ENCODE measurements at regions not wholly inside any gene's neighbourhood (a gene's known extent, or its start where the extent isn't known, plus 50 kb on each side); places are given as distances from the start of the nearest gene placed in this dataset.
"Not testable (repeated sequence)": the region's sequence is repeated elsewhere in the genome, so short reads cannot be mapped to it uniquely, and the experiment has no call there.

DNA sequence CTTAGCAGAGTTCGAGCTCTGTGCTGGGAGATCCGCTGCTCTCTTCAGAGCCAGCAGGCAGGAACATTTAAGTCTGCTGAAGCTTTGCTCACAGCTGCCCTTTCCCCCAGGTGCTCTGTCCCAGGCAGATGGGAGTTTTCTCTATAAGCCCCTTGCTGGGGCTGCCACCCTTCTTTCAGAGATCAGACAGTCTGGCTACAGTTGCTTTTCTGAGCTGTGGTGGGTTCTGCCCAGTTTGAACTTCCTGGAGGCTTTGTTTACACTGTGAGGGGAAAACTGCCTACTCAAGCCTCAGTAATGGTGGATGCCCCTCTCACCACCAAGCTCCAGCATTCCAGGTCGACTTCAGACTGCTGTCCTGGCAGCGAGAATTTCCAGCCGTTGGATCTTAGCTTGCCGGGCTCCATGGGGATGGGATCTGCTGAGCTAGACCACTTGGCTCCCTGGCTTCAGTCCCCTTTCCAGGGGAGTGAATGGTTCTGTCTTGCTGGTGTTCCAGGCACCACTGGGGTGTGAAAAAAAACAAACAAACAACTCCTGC, 222.7 kb downstream of the UTRN start:
- H3K4me1 ChIP-seq (ENCODE audit: control insufficient read depth, insufficient read depth, low read length); DNase-seq (ENCODE audit: low read depth, low spot score); POLR2A ChIA-PET; H3K27ac ChIP-seq (ENCODE audit: low read length); intact Hi-C loops (cut with micrococcal nuclease; ENCODE audit: unreplicated experiment); H3K36me3 ChIP-seq (ENCODE audit: control insufficient read depth, insufficient read depth, low read length); CTCF ChIA-PET; H3K4me3 ChIP-seq (ENCODE audit: low read depth in 2 of 2, low read length in 2 of 2); H3K9me3 ChIP-seq (ENCODE audit: control insufficient read depth, insufficient read depth, low read depth, low read length); in situ Hi-C loops (cut with HindIII; ENCODE audit: low pct_unique_long_range_greater_than_20kb, low sequenced_read_pairs); H3K27me3 ChIP-seq (ENCODE audit: control insufficient read depth, insufficient read depth, low read length); ATAC-seq; BruUV-seq (replicated peaks): not testable (repeated sequence)

DNA sequence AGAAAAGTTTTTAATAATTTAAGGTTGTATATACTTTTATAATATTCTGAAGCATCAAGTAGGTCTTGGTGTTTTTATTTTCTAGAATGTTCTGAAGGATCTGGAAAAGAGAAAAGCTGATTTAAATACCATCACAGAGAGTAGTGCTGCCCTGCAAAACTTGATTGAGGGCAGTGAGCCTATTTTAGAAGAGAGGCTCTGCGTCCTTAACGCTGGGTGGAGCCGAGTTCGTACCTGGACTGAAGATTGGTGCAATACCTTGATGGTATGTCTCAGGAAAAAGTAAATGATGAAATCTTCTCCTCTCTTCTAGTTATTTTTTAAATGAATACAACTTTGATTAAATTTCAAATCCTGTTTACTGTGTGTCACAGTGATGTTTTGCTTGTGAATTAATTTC, 225.7 kb downstream of the UTRN start:
- Histone ChIP-seq H3K4me3 (ENCODE audit: low read depth in 2 of 2, low read length in 2 of 2) (no peak overlapping the region), H3K27ac (ENCODE audit: low read length) (no peak overlapping the region), H3K36me3 (ENCODE audit: control insufficient read depth, insufficient read depth, low read length) (peaks cover 3% of the 10 kb centered on the region; the same call in 1 of the 2 replicates), H3K27me3 (ENCODE audit: control insufficient read depth, insufficient read depth, low read length) (no peaks in the 10 kb centered on the region), H3K9me3 (ENCODE audit: control insufficient read depth, insufficient read depth, low read depth, low read length) (no peaks in the 10 kb centered on the region), H3K4me1 (ENCODE audit: control insufficient read depth, insufficient read depth, low read length) (no peaks in the 10 kb centered on the region)
- DNase-seq (ENCODE audit: low read depth, low spot score) (no peak), ATAC-seq (no peak)
- CTCF ChIA-PET = no interaction called here
- TF ChIP-seq TCF7L2 (IDR thresholded peaks at IDR 0.05; ENCODE audit: low read depth, low read length) (no peak), POLR2AphosphoS5 (IDR thresholded peaks at IDR 0.05; ENCODE audit: low read depth, low read length) (no peak)
- TF ChIP-seq, protein P1, sequence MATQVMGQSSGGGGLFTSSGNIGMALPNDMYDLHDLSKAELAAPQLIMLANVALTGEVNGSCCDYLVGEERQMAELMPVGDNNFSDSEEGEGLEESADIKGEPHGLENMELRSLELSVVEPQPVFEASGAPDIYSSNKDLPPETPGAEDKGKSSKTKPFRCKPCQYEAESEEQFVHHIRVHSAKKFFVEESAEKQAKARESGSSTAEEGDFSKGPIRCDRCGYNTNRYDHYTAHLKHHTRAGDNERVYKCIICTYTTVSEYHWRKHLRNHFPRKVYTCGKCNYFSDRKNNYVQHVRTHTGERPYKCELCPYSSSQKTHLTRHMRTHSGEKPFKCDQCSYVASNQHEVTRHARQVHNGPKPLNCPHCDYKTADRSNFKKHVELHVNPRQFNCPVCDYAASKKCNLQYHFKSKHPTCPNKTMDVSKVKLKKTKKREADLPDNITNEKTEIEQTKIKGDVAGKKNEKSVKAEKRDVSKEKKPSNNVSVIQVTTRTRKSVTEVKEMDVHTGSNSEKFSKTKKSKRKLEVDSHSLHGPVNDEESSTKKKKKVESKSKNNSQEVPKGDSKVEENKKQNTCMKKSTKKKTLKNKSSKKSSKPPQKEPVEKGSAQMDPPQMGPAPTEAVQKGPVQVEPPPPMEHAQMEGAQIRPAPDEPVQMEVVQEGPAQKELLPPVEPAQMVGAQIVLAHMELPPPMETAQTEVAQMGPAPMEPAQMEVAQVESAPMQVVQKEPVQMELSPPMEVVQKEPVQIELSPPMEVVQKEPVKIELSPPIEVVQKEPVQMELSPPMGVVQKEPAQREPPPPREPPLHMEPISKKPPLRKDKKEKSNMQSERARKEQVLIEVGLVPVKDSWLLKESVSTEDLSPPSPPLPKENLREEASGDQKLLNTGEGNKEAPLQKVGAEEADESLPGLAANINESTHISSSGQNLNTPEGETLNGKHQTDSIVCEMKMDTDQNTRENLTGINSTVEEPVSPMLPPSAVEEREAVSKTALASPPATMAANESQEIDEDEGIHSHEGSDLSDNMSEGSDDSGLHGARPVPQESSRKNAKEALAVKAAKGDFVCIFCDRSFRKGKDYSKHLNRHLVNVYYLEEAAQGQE (IDR thresholded peaks at IDR 0.05; ENCODE audit: insufficient read depth in 1 of 2, low read depth in 2 of 2, low read length in 1 of 2) = no peak
- intact Hi-C loops (cut with micrococcal nuclease; ENCODE audit: unreplicated experiment) (no loop called here), in situ Hi-C loops (cut with HindIII; ENCODE audit: low pct_unique_long_range_greater_than_20kb, low sequenced_read_pairs) (no loop called here)
- POLR2A ChIA-PET = no interaction called here
- BruUV-seq (replicated peaks) = no TSS peak

DNA sequence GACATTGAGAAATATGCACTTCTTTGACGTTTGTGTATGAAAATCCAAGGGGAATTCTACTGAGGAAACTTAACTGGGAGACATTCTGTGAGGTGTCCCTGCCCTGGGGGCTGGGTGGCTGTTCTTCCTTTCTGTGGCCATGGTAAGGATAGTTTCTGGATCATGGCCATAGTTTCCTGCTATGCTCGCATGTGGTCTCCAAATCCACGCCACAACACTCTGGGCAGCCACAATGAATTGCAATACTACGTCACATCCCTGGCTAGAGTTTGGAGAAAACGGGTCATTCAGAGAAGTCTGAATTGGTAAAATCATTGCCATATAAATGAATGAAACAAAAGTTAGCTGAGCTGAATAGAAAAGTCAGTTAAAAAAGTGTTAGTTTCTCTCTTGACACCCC, 230.6 kb downstream of the UTRN start:
- ATAC-seq (no peak), DNase-seq (ENCODE audit: low read depth, low spot score) (no peak)
- Histone ChIP-seq H3K27ac (ENCODE audit: low read length) (no peak overlapping the region), H3K27me3 (ENCODE audit: control insufficient read depth, insufficient read depth, low read length) (no peaks in the 10 kb centered on the region), H3K4me3 (ENCODE audit: low read depth in 2 of 2, low read length in 2 of 2) (no peak overlapping the region), H3K4me1 (ENCODE audit: control insufficient read depth, insufficient read depth, low read length) (no peaks in the 10 kb centered on the region), H3K9me3 (ENCODE audit: control insufficient read depth, insufficient read depth, low read depth, low read length) (no peaks in the 10 kb centered on the region), H3K36me3 (ENCODE audit: control insufficient read depth, insufficient read depth, low read length) (peaks cover 6% of the 10 kb centered on the region; the same call in 1 of the 2 replicates)
- in situ Hi-C loops (cut with HindIII; ENCODE audit: low pct_unique_long_range_greater_than_20kb, low sequenced_read_pairs) = no loop called here
- ChIA-PET CTCF (no interaction called here), POLR2A (interaction anchor here (0.6 kb wide), 2 partner anchors 52 to 907 kb away, joined by 3 to 6 read pairs; no protein-coding TSS in a partner anchor)
- BruUV-seq (replicated peaks) = no TSS peak
- no peak for TF ChIP-seq POLR2AphosphoS5 (IDR thresholded peaks at IDR 0.05; ENCODE audit: low read depth, low read length)
- intact Hi-C loops (cut with micrococcal nuclease; ENCODE audit: unreplicated experiment) = no loop called here

DNA sequence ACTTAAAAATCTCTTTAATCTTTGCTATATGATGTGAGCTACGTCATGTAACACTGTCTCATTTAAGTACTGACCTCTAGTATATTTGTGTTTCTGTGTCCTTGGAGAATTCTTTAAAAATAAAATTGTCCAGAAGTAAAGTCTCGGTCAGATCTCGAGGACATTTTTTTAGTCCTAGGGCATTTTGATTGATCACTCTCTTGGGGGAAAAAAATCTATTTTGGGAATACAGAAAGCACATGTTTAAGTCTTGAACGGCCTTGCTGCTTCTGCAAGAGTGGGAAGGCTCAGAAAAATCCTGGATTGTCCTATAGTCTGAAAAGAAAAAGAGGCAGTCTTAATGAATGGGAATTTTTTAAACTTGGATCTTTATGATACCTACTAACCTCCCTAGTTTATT, 234.3 kb downstream of the UTRN start:
- DNase-seq (ENCODE audit: low read depth, low spot score) (no peak), ATAC-seq (no peak)
- H3K9me3 ChIP-seq (ENCODE audit: control insufficient read depth, insufficient read depth, low read depth, low read length) = no peaks in the 10 kb centered on the region
- in situ Hi-C loops (cut with HindIII; ENCODE audit: low pct_unique_long_range_greater_than_20kb, low sequenced_read_pairs) = no loop called here
- H3K4me1 ChIP-seq (ENCODE audit: control insufficient read depth, insufficient read depth, low read length) = no peaks in the 10 kb centered on the region
- intact Hi-C loops (cut with micrococcal nuclease; ENCODE audit: unreplicated experiment) = no loop called here
- ChIA-PET CTCF (no interaction called here), POLR2A (no interaction called here)
- TF ChIP-seq, protein P1 (IDR thresholded peaks at IDR 0.05; ENCODE audit: insufficient read depth in 1 of 2, low read depth in 2 of 2, low read length in 1 of 2) = no peak
- TF ChIP-seq POLR2AphosphoS5 (IDR thresholded peaks at IDR 0.05; ENCODE audit: low read depth, low read length) (no peak), CTCF (IDR thresholded peaks at IDR 0.05) (no peak), SIN3A (IDR thresholded peaks at IDR 0.05; ENCODE audit: borderline replicate concordance, insufficient read depth, low read depth, low read length) (no peak), TCF7L2 (IDR thresholded peaks at IDR 0.05; ENCODE audit: low read depth, low read length) (no peak)
- H3K27me3 ChIP-seq (ENCODE audit: control insufficient read depth, insufficient read depth, low read length) = no peaks in the 10 kb centered on the region
- BruUV-seq (replicated peaks) = TSS peak; percentile 9
- H3K27ac ChIP-seq (ENCODE audit: low read length) = no peak overlapping the region
- peaks cover 8% of the 10 kb centered on the region; the same call in 1 of the 2 replicates for H3K36me3 ChIP-seq (ENCODE audit: control insufficient read depth, insufficient read depth, low read length)
- no peak overlapping the region for H3K4me3 ChIP-seq (ENCODE audit: low read depth in 2 of 2, low read length in 2 of 2)
